ENCODE measurements at regions not wholly inside any gene's neighbourhood (a gene's known extent, or its start where the extent isn't known, plus 50 kb on each side); places are given as distances from the start of the nearest gene placed in this dataset.

- TF ChIP-seq CTCF (IDR thresholded peaks at IDR 0.05) = no peak
- TF ChIP-seq POLR2A (IDR thresholded peaks at IDR 0.05) = no peak
These were observed 1151.7 kb upstream of the LRRN3 start for GRCh38 chr7:109939207-109939606.

Data from right lobe of liver (tissue), 4 donors.